GM23248 (cell line): ENCODE measurements at regions not wholly inside any gene's neighbourhood (a gene's known extent, or its start where the extent isn't known, plus 50 kb on each side); places are given as distances from the start of the nearest gene placed in this dataset.

ENCODE experiments used
- EZH2 ChIP-seq: fragments of 200-600 bp; sonication (generic); IDR thresholded peaks from 2 replicates; pipeline ENCODE4 v1.6.1; 2018; ENCODE audit warnings: antibody characterized with exemption, mild to moderate bottlenecking; ENCODE audit not compliant: insufficient read depth, poor library complexity, severe bottlenecking
- EZH2phosphoT487 ChIP-seq: fragments of 200-600 bp; sonication (generic); IDR thresholded peaks from 2 replicates; pipeline ENCODE4 v1.6.1; 2018; ENCODE audit warnings: antibody characterized with exemption, moderate library complexity, mild to moderate bottlenecking, low read depth; ENCODE audit not compliant: insufficient read depth

- TF ChIP-seq EZH2 (no peak), EZH2phosphoT487 (no peak)
Observed at GRCh38 chr1:115522386-115522785, 119.4 kb upstream of the VANGL1 start.
